NCI-H1092 treated with DMSO at 0.1 percent for 48 hours (cell line): ENCODE measurements at regions not wholly inside any gene's neighbourhood (a gene's known extent, or its start where the extent isn't known, plus 50 kb on each side); places are given as distances from the start of the nearest gene placed in this dataset.
A peak's percentile ranks its signal among the peaks of the same experiment; 100 is the strongest.
"Not testable (repeated sequence)": the region's sequence is repeated elsewhere in the genome, so short reads cannot be mapped to it uniquely, and the experiment has no call there.

ENCODE experiments used
- DNase-seq: peaks from one replicate; lab custom pipeline; 2025; lab: John Stamatoyannopoulos, UW

GRCh38 chr1:99444211-99444927 lies 180.1 kb downstream of the PLPPR4 start:
- DNase-seq: not testable (repeated sequence)

- DNase-seq: no peak
Observed at GRCh38 chr1:99445071-99445470, 180.8 kb downstream of the PLPPR4 start.

GRCh38 chr1:99445486-99445885 lies 181.2 kb downstream of the PLPPR4 start:
- DNase-seq: no peak

- DNase-seq: no peak
Observed at GRCh38 chr1:99447721-99448120, 183.4 kb downstream of the PLPPR4 start.

- DNase-seq: no peak
Observed at GRCh38 chr1:99455760-99456159, 190.2 kb upstream of the PALMD start.

GRCh38 chr1:99456536-99456935 lies 189.4 kb upstream of the PALMD start:
- DNase-seq: no peak

GRCh38 chr1:99457381-99458165 lies 188.3 kb upstream of the PALMD start:
- no peak for DNase-seq

- no peak for DNase-seq
Observed at GRCh38 chr1:99461499-99461898, 184.4 kb upstream of the PALMD start.

GRCh38 chr1:99464738-99465137 lies 181.2 kb upstream of the PALMD start:
- DNase-seq: no peak

- no peak for DNase-seq
Observed at GRCh38 chr1:99465176-99465900, 180.6 kb upstream of the PALMD start.

GRCh38 chr1:99467645-99468044 lies 178.3 kb upstream of the PALMD start:
- DNase-seq: no peak

- DNase-seq: no peak
Observed at GRCh38 chr1:99469550-99469971, 176.4 kb upstream of the PALMD start.

GRCh38 chr1:99472893-99473292 lies 173.0 kb upstream of the PALMD start:
- DNase-seq: no peak

- no peak for DNase-seq
Observed at GRCh38 chr1:99474350-99474893, 171.5 kb upstream of the PALMD start.

- no peak for DNase-seq
Observed at GRCh38 chr1:99476058-99476457, 169.9 kb upstream of the PALMD start.

- peak; percentile 75 for DNase-seq
Observed at GRCh38 chr1:99481391-99481996, 164.4 kb upstream of the PALMD start.

- no peak for DNase-seq
Observed at GRCh38 chr1:99482286-99482685, 163.6 kb upstream of the PALMD start.

- no peak for DNase-seq
Observed at GRCh38 chr1:99482750-99483149, 163.2 kb upstream of the PALMD start.

- DNase-seq: no peak
Observed at GRCh38 chr1:99490031-99490430, 155.9 kb upstream of the PALMD start.

- no peak for DNase-seq
Observed at GRCh38 chr1:99496067-99496466, 149.8 kb upstream of the PALMD start.

- DNase-seq: no peak
Observed at GRCh38 chr1:99497690-99498089, 148.2 kb upstream of the PALMD start.

GRCh38 chr1:99500541-99500940 lies 145.4 kb upstream of the PALMD start:
- DNase-seq: no peak
